Erythroblast (primary cell): ENCODE measurements at regions not wholly inside any gene's neighbourhood (a gene's known extent, or its start where the extent isn't known, plus 50 kb on each side); places are given as distances from the start of the nearest gene placed in this dataset.
A peak's percentile ranks its signal among the peaks of the same experiment; 100 is the strongest.

Source experiments
- DNase-seq, 2 experiments: peaks; one replicate each; lab custom pipeline; 2025; lab: John Stamatoyannopoulos, UW
- GATA1 ChIP-seq: IDR thresholded peaks from 2 replicates; pipeline ENCODE4 v1.6.1; 2011; ENCODE audit warnings: low read depth, mild to moderate bottlenecking, control low read depth, low read length, moderate library complexity
- POLR2A ChIP-seq: IDR thresholded peaks from 2 replicates; pipeline ENCODE4 v1.6.1; 2011; ENCODE audit warnings: mild to moderate bottlenecking, low read length

DNA sequence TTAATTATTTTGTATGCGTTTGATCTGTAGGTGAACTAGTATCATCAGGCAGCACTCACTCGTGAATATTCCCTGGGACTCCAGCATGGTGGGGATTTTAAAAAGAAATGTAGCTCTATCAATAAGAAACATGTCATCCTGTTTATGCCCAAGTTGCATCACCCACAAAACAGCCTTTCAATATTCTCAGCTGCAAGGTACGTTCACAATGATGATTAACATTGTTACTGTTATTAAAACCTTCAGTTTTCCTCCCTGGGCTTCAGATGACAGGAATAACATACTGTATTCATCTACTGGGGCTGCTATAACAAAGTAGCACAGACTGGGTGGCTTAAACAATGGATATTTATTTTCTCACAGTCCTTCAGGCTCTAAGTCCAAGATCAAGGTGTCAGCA, 87.9 kb upstream of the KLHL29 start:
- no peak for TF ChIP-seq GATA1
- TF ChIP-seq POLR2A: no peak

DNA sequence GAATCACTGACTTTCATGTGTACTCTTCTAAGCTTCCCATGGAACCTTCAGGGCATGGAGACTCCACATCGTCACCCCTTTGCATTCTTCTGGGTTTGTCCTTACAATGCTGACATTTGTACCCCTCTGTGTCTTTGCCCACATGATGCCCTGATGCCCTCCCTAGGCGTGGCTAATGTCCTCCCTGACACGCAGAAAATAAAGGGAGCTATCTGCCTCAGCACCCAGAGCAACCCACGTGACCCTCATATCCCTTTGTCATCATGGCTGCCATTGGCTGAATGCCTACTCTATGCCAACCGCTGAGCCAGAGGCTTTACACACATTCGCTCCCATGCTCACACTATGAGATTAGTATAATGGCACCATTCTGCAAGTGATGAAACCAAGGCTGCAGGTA, 86.4 kb upstream of the KLHL29 start:
- no peak for DNase-seq
- TF ChIP-seq POLR2A (no peak), GATA1 (no peak)

More for the DNA sequence above, 87.9 kb upstream of the KLHL29 start:
- DNase-seq: no peak

DNA sequence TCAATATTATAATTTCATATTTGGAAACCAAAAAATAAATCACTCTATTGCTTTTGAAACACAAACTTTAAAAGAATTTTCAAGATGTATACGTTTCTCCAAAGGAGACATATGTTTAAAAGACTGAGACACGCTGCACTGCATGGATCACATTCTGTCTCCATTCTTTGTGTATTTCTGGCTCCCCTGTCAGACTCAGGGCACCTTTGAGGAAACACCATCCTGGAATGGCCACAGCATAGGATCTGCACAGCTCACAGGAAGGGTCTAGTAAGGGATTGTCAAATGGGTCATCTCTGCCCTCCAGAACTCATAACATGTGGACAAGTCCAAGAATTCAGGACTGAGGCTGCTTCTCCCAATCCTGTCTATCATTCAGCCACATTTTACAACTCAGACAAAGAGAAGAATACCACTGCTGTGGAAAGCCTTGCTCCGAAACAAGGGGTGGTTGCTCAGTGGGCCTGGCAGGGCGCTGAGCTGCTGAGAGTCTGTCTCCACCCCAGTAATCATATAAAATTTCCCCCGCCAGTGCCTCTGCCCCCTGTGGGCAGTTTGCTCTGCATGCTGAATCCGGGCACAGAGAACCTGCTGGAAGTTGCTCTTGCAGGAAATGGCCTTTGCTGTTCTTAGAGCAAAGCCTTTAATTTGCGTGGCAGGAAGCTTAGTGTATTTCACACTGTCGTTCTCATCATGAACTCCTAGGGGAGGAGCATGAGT, 85.3 kb upstream of the KLHL29 start:
- DNase-seq: no peak
- TF ChIP-seq POLR2A (no peak), GATA1 (no peak)

DNA sequence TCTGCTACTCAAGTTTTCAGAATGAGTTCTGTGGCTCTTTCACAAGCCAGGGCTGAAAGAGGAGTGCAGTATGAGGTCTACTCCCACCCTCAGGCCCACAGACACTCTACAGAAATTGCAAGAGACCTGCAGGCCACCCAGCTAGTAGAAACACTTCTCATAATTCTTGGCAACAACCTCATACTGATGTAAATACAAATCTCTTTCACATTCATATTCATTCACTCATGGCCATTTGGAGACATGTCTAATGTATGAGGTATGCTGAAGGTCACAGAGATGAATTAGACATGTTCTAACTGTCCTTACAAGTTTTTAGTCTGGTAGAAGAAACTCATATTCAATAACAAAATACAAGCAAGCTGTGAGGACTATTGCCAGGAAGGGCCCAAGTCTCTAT, 83.8 kb upstream of the KLHL29 start:
- no peak for TF ChIP-seq POLR2A
- no peak for TF ChIP-seq GATA1
- no peak for DNase-seq

DNA sequence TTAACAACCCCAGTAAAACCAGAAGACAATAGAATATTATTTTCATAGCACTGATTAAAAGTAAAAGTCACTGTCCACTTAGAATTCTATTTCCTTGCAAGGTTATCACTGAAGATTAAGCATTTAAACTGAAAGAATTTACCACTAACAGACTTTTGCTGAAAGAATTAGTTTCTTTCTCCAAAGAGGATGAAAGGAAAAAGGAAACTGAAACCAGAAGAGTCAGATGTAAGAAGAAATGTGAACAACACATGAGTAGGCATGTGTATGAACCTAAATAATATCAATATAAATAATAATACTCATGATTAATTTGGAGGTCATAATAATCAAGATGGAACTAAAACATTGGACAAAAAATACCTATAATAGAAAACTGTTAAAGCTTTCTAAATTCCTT, 82.4 kb upstream of the KLHL29 start:
- TF ChIP-seq POLR2A (no peak), GATA1 (no peak)
- DNase-seq: no peak

DNA sequence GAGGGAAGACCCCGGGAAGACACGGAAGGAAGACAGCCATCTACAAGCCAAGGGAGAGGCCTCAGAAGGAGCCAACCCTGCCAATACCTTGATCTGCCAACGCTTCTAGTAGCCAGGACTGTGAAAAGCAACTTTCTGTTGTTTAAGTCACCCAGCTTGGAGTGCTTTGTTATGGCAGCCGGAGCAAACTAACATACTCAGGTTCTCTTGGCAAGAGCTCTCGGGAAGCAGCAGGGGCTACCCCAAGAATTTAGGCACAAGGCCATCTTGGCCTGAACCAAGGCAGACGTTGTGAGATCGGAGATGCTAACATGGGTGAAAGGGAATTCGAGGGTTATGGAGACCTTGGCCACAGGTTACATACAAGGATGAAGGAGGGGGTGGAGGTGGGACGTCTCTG, 78.6 kb upstream of the KLHL29 start:
- TF ChIP-seq POLR2A (no peak), GATA1 (no peak)
- DNase-seq: no peak

DNA sequence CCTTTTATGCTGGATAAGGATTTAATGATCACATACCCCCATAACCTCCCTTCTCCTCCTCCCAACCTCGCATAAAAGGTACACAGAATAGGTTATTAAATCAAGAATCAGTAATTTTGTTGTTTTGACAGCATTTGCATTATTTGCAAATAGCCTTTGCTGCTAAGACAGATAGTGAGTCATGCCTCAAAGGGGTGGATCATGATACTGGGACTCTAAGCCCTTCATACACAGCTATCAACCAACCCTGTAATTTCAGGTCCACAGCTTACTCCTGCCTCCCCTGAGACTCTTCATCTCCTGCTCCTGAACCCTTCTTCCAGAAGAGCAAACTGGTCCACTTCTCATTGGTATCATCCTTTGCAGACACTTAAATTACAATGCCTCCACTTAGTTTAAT, 73.8 kb upstream of the KLHL29 start:
- DNase-seq: no peak
- TF ChIP-seq POLR2A: no peak
- no peak for TF ChIP-seq GATA1

DNA sequence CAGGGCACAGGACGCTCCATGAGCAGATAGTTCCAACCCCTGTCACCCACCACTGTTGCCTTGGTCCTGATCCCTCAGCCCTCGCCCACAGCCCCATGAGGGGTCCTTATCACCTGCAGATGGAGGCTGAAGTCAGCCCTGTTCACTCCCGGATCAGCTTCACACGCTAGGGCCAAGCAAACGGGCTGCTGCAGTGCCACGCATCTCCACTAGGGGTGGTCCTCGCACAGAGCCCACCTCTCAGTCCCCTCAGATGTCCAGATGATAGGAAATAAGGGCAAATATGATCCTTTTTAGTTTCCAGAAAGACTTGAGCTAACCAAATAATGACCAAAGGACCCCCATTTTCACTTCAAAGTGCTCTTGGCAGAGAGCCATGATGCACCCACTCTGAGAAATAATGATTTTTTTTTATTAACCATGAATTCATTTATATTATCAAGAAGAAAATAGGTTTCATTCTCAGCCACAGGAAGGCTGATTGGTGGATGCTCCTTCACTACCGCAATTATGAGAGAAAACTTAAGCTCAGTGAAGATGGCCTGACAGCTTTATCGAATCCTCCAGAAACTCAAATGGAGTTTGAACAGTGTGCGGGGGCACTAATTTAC, 71.9 kb upstream of the KLHL29 start:
- DNase-seq: peak; percentile 22 to 50
- TF ChIP-seq GATA1 (no peak), POLR2A (no peak)

DNA sequence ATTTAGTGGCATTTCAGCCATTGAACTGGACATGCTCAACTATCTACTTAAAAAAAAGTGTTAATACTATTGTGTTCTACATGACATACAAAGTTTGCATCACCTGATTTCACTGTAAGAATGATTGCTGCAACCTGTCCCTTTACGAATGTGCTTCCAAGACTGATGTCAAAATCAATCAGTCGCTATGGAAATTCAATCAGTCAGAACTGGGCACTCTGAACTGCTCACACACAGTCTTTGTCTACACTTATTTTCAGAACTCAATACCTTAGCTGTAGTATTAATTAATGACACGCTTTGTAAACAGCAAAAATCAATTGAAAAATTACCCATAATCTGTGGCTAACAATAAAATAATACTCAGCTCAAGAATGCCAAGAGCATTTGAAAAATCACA, 70.3 kb upstream of the KLHL29 start:
- DNase-seq: no peak
- TF ChIP-seq POLR2A: no peak
- TF ChIP-seq GATA1: no peak

DNA sequence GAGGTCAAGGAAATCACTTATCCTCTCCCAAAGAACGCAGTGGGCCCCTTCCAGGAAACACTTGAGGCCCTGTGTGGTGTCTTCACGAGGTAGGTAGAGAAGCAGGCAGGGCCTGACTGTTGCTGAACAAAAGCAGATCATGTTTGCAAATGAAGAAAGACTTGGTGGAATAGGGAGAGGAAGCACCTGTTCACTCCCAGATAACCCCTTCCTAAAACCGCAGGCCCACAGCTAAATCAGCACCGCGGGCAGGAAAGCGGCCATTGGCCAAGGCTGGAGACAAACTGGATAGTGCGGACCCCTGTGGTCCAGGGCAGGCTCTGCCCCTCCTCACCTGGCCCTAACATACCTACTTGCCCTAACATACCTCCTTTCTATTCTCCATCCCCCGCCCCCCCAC, 64.9 kb upstream of the KLHL29 start:
- no peak for TF ChIP-seq POLR2A
- DNase-seq: no peak

DNA sequence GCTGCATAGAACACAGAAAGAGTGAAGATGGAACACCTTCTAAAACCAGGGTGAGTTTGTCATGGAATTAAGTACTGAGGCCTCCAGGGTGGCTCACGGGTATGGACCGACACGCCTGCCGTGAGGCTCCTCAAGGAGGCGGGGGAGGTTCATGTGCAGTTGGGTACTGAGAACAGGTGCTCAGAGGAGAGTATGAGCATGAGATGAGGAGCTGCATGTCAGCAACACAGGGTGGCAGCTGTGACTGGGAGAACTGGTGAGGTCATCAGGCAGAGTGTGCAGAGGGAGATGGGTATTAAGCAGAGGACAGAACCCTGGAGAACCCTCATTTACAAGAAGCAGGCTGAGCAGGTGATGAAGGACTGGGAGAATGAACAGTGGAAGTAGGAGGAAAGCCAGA, 63.2 kb upstream of the KLHL29 start:
- TF ChIP-seq GATA1 (no peak), POLR2A (no peak)
- DNase-seq: no peak

DNA sequence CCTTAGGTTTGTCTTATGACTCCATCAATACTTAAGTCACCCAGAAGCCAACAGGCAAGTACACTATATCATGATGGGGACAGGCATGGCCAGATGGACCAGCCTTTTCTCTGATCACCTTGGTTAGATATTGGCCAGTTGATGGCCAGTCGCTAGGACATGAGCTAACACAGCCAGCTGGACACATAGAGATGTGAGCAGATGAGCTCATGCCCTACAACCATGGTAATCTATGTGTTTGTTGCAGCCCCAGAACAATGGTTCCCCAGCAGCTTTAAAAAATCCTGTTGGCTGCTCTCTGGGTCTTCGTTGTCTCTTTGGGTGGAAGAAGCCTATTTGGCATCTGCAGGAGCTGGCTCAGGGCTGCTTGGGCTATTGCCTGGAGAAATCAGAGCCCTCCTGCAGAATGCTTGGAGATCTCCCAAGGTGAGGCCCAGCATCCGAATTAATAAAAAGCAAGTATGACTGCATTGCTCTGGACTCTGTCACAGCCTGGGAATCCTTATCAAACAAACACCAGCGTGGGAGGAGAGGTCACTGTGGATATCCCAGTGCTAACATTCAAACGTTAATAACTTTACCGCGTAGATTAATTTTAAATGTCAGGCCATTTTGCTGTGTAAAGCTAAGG, 62.3 kb upstream of the KLHL29 start:
- TF ChIP-seq POLR2A: no peak
- no peak for TF ChIP-seq GATA1
- DNase-seq: no peak

DNA sequence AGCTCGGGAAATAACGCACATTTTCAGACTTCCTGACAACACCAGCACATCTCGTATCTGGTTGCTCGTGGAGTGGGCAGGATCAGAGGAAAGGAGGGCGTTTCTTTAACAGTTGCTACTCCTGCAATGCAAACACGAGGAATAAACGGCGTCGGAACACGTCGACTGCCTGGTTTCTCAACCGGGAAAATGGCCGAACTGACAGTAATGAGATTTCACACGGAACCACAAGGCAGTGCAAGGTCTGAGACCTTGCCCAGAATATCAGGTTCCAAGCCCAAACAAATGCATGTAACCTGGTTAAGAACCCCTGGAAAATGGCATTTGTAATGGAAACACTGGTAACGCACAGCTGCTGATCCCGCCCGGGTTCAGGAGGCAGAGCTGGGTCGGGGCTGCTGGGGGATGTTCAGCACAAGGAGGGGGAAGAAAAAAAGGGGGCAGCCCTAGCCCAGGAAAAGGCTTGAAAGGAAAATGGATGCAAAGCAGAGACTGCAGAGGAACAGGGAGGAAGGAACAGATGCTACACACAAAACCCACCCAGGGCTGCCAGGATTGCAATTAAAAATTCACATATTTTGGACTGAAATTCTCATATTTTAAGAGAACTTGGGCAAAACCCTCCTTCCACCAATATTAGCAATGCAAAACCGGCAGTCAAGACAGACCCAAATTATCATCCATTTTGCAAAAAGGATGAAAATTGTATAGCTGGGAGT, 61.6 kb upstream of the KLHL29 start:
- DNase-seq: no peak
- TF ChIP-seq POLR2A (no peak), GATA1 (no peak)
